ENCODE measurements at regions not wholly inside any gene's neighbourhood (a gene's known extent, or its start where the extent isn't known, plus 50 kb on each side); places are given as distances from the start of the nearest gene placed in this dataset.
"Not testable (repeated sequence)": the region's sequence is repeated elsewhere in the genome, so short reads cannot be mapped to it uniquely, and the experiment has no call there.

DNA sequence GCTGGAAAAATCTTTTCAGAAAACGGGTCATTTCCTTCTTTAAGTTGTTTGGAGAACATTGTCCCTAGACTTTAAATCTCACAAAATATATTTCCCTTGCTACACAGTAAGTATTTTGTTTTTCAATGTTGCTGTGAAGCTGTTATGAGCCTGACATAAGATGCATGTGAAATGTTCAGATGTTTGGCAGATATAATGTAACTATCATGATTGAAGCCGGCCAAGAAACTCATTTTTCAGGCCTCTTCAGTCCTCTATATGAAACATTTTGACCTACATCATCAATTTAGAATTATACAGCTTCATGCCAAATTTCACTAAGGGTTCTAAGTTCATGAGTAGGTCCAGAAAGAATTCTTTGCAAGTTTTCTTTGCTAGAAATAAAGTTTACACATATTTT is 133.8 kb downstream of the JRKL start:
- DNase-seq = no peak

- DNase-seq = no peak
Measured at GRCh38 chr11:96524475-96524874, 134.7 kb downstream of the JRKL start.

- DNase-seq = no peak
Measured at GRCh38 chr11:96530473-96530872, 140.7 kb downstream of the JRKL start.

- DNase-seq = no peak
Measured at GRCh38 chr11:96538104-96538503, 148.3 kb downstream of the JRKL start.

DNA sequence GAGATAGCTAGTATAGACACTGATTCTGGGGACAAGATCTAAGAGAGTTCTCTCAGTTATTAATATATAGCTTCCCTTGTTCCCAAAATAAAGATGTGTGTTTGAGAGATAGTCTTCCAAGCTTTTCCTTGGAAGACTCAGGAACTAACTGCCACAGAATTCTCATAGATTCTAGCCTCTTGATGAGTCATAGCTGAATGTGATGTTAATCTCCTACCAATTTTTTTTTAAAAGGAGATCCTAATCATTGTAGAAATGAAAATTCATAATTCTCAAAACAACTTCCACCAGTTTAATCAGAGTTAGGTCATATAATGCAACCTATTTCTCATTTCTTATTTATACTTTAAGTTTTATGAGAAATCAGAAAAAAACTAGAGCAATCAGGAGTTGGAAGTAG is 148.8 kb downstream of the JRKL start:
- no peak for DNase-seq

- no peak for DNase-seq
Measured at GRCh38 chr11:96540875-96541274, 151.1 kb downstream of the JRKL start.

DNA sequence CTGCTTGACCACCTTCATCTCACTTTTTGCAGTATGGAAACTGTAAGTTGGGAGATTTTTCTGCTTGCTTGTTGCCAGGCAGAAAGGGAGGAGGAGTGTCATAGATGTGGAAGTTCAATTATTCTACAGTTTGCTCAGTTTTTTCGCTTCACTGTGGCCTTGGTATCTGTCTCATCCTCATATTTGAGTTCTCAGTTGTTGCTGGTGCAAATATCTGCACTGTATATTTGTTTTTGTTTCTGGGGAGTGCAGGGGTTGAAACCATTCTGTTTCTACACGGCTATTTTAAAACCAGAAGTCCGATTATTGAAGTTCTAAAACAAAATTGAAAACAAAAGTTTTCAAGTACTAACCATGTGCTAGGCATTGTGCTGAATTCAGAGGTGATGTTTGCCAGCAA is 153.4 kb downstream of the JRKL start:
- no peak for DNase-seq

- not testable (repeated sequence) for DNase-seq
Measured at GRCh38 chr11:96545192-96545591, 155.4 kb downstream of the JRKL start.

- no peak for DNase-seq
Measured at GRCh38 chr11:96551136-96551535, 161.3 kb downstream of the JRKL start.

GRCh38 chr11:96554236-96554820 is 164.5 kb downstream of the JRKL start:
- DNase-seq = no peak

- DNase-seq = not testable (repeated sequence)
Measured at GRCh38 chr11:96555826-96556225, 166.0 kb downstream of the JRKL start.

- DNase-seq = not testable (repeated sequence)
Measured at GRCh38 chr11:96560727-96561126, 170.9 kb downstream of the JRKL start.

GRCh38 chr11:96567176-96567575 is 177.4 kb downstream of the JRKL start:
- DNase-seq = no peak

DNA sequence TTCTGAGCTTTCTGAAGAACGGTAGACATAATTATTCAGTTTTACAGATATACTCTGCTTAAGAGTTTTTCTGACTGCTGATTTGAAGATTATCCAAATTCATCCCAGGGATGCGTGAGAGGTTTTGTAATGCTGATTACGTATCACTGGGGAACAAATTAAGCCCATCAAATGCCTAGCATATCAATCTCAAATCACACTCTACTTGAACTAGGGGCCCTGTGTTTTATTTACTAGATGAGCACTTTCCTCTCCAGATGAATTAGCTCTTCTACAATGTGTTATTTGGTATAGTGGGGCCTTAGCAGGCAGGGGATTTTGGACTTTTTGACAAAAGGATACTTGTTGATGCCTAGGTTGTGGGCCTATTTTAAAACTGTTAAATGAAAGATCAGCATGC is 177.9 kb downstream of the JRKL start:
- DNase-seq = no peak

DNA sequence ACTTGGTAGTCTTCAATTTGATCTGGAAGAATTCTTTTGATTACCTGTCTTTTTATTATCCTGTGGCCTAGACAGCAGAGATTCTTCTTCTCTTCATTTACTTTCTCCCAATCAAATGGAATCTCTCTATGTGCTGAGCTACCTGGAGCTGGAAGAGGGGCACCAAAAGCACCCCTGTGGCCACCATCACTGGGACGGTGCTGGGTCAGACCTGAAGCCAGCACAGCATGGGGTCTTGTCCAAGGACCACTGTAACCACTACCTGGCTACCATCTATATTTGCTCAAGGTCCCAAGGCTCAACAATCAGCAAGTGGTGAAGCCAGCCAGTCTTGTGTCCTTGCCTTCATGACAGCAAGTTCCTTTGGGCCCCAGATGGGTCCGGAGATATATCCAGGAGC is 186.6 kb downstream of the JRKL start:
- no peak for DNase-seq

DNA sequence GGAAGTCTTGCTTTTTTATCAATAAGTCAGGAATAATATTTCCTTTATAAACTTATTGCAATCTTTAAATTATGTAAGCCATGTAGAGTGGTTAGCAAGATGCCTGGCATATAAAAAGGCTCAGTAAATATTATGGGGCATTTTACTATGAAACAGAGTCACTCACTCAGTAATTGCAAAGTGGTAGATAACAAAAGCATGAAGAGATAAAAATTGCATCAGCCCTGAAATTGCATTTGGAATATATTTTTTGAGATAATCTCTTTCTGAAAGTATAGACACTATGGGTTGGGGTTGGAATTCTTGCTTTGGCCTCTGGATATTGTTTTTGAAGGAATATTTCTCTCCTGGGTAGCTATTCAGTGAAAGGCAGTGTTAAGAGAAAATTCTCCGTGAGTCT is 188.6 kb downstream of the JRKL start:
- no peak for DNase-seq

DNA sequence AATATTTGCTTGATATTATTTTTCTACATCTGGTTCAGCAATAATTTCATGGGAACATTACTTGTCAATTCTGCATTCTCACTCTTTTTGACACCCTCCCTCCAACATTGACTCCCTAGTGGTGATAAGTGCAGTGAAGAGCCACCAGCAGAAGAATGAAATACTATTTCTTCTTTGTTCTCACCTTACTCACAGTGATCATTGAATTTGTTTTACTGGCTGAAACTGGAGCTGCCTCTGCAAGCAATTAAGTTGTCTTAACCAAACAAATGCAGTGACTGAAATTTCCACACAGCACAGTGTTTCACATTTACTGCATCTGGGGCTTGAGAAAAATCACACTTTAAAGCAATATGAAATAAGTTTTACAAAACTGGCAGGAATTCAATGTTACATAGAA is 189.8 kb downstream of the JRKL start:
- no peak for DNase-seq

DNA sequence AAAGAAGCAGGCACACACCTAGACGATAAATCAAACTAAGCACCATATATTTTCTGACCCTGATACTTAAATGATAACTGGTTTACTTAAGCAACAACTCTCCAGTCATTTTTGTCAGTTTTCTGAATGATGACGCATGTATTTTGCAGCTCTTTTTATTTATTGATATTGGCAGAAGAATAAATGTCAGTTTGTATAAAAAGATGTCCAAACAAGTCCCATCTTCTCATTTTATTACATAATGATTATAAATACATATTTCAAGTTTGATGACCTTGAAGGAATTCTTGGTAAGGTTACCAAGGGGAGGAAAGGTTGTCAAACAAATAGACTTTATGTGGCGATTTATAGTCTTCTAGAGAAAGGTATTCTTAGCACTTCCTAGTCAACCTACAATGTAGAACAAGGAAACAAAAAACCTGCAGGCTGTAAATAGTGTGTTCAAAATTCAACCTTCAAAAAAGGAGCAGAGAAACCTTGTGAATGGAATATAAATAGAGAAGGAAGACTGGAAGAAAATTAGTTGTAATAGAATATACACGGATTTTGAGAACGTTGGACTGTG is 190.7 kb downstream of the JRKL start:
- DNase-seq = no peak

GRCh38 chr11:96585944-96586880 is 196.4 kb downstream of the JRKL start:
- not testable (repeated sequence) for DNase-seq

DNA sequence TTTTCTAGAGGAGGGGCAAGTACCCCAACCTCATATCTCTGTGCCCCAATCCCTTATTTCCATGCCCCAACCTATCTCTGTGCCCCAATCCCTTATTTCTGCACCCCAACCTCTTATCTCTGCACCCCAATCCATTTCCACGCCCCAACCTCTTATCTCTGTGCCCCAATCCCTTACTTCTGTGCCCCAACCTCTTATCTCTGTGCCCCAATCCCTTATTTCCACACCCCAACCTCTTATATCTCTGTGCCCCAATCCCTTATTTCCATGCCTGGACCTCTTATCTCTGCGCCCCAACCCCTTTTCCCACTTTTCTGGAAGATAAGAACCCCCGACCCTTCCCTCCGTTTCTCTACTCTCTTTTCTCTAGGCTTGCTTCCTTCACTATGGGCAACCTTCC is 199.0 kb downstream of the JRKL start:
- not testable (repeated sequence) for DNase-seq

DNA sequence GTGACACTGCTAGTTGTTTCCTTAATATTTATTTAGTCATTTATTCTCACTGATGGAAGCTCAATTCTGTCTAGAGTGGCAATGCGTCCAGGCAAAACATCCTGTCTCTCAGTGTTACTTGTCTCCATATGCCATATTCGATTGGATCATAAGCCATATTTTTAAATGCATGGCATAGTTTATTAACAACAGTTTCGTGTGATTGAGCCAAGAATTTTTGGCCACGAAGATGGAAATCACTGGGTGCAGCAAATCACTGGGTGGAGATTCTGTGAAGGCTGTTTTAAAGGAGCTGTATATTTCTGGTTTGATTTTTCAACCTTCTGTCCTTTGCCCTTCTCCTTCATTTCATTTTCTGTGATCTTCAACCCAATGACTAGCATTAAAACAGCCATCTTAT is 205.2 kb downstream of the JRKL start:
- DNase-seq = no peak

DNA sequence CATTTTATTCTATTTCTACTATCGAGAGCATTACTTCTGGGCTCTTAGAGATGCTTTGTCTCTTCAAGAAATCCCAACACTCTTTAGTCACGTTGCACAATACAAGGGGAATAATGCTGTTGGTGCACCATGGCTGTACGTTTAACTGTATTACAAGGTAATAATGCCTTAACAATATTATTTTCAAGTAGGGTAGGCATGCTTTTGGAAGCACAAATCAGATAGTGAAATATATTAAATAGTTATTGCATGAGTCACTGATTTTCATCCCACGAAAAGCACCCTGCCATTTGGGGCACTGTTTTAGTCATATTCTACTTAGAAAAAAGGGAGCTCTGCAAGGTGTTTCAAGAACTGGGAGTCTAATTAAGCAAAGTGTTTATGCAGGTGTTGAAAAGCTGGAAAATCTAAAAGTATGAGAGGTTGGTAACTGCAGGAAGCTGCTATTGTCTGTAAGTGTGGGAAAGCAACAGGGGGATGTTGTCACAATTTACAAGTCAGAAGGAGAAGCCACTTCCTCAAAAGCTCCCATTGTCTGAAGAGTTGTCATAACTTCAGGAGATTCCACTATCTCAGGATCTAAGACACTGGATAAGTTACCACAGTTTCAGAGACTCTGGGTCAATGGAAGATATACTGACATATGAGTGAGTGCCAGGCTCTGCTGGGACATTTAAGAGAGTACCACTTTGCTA is 218.2 kb downstream of the JRKL start:
- no peak for DNase-seq

GRCh38 chr11:96614101-96614500 is 224.3 kb downstream of the JRKL start:
- no peak for DNase-seq

GRCh38 chr11:96614846-96615245 is 225.0 kb downstream of the JRKL start:
- DNase-seq = peak; percentile 20
